Neutrophil (primary cell): ENCODE measurements at regions not wholly inside any gene's neighbourhood (a gene's known extent, or its start where the extent isn't known, plus 50 kb on each side); places are given as distances from the start of the nearest gene placed in this dataset.

Experiments
- H3K27ac ChIP-seq: fragments of 200-600 bp; sonication (generic); 2 replicates; pipeline ENCODE4 v1.5.1; 2016; ENCODE audit warnings: mild to moderate bottlenecking, moderate library complexity
- H3K27me3 ChIP-seq: fragments of 200-600 bp; sonication (generic); 2 replicates; pipeline ENCODE4 v1.6.0; 2016; ENCODE audit warnings: mild to moderate bottlenecking
- H3K36me3 ChIP-seq: fragments of 200-600 bp; sonication (generic); 2 replicates; pipeline ENCODE4 v1.5.1; 2017
- H3K4me1 ChIP-seq, 2 experiments: fragments of 200-600 bp in 1 of 2; sonication (generic) in 1 of 2; 1 replicate in 1 of 2; 2 replicates in 1 of 2; pipeline versions ENCODE4 v1.5.1 to v1.6.1; 2013 to 2016; ENCODE audit warnings: low read depth in 1 of 2, low read length in 1 of 2, mild to moderate bottlenecking in 1 of 2, moderate library complexity in 1 of 2; ENCODE audit not compliant: control insufficient read depth in 1 of 2, insufficient read depth in 1 of 2
- H3K4me3 ChIP-seq, 2 experiments: fragments of 200-600 bp in 1 of 2; sonication (generic) in 1 of 2; 1 replicate in 1 of 2; 2 replicates in 1 of 2; pipeline ENCODE4 v1.5.1; 2013 to 2016; ENCODE audit warnings: low read depth in 1 of 2, low read length in 1 of 2, mild to moderate bottlenecking in 1 of 2, moderate library complexity in 1 of 2
- H3K9me3 ChIP-seq: fragments of 200-600 bp; sonication (generic); 2 replicates; pipeline ENCODE4 v1.5.1; 2016
- TF ChIP-seq, protein P1 (sequence below): fragments of 200-600 bp; sonication (generic); IDR thresholded peaks from 2 replicates; pipeline ENCODE4 v1.5.1; 2016; ENCODE audit warnings: antibody characterized with exemption

DNA sequence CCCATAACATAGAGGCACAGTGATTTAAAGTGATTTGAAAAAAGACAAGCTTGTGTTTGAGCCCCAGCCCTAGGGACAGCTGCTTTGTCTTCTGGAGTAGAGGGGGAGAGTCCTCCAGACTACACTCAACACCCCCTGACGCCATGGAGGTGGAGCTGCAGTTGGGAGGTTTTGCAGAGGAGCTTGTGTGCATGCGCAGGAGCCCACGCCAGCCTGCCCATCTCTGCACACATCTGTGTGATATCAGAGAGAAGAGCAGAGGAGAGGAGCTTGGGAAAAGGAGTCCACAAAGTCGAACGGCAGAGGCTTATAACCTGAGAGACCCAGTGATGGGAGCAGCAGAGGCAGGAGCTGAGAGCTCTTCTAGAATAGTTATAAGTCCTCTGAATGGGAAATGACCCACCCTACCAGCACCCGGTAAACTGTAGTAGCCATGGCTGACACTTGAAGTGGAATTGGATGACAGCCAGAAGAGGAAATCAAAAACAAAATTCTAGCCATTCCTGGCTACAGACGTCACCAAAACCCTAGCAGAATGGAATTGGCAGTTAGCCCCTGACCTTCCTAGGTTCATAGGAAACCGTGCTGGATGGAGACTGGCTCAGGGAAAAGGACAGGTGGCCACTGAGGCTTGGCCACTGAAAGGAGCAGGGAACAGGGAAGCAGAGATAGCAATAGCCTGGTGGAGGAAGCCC is 185.1 kb upstream of the VASH1 start:
- H3K27ac ChIP-seq: no peak overlapping the region
- no peaks in the 10 kb centered on the region for H3K4me1 ChIP-seq
- TF ChIP-seq, protein P1, sequence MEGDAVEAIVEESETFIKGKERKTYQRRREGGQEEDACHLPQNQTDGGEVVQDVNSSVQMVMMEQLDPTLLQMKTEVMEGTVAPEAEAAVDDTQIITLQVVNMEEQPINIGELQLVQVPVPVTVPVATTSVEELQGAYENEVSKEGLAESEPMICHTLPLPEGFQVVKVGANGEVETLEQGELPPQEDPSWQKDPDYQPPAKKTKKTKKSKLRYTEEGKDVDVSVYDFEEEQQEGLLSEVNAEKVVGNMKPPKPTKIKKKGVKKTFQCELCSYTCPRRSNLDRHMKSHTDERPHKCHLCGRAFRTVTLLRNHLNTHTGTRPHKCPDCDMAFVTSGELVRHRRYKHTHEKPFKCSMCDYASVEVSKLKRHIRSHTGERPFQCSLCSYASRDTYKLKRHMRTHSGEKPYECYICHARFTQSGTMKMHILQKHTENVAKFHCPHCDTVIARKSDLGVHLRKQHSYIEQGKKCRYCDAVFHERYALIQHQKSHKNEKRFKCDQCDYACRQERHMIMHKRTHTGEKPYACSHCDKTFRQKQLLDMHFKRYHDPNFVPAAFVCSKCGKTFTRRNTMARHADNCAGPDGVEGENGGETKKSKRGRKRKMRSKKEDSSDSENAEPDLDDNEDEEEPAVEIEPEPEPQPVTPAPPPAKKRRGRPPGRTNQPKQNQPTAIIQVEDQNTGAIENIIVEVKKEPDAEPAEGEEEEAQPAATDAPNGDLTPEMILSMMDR: no peak
- no peaks in the 10 kb centered on the region for H3K9me3 ChIP-seq
- no peak overlapping the region for H3K4me3 ChIP-seq
- no peaks in the 10 kb centered on the region for H3K36me3 ChIP-seq
- H3K27me3 ChIP-seq: peaks cover 5% of the 10 kb centered on the region

DNA sequence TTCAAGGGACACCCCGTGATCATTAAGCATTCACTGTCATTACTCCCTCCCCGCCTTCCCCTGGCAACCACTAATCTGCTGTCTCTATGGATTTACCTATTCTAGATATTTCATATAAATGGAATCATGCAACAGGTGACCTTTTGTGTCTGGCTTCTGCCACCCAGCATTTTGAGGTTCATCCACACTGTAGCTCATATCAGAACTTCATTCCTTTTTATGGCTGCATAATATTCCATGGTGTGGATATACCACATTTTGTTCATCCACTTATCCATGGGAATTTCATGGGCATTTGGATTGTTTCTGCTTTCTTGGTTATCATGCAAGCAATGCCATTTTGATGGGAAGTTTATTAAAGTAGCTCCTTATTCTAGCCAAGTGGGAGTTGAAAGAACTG is 184.2 kb upstream of the VASH1 start:
- no peaks in the 10 kb centered on the region for H3K36me3 ChIP-seq
- H3K4me3 ChIP-seq: no peak overlapping the region
- H3K27me3 ChIP-seq: peaks cover 5% of the 10 kb centered on the region
- no peaks in the 10 kb centered on the region for H3K9me3 ChIP-seq
- H3K27ac ChIP-seq: no peak overlapping the region
- no peaks in the 10 kb centered on the region for H3K4me1 ChIP-seq
- TF ChIP-seq, protein P1: no peak

DNA sequence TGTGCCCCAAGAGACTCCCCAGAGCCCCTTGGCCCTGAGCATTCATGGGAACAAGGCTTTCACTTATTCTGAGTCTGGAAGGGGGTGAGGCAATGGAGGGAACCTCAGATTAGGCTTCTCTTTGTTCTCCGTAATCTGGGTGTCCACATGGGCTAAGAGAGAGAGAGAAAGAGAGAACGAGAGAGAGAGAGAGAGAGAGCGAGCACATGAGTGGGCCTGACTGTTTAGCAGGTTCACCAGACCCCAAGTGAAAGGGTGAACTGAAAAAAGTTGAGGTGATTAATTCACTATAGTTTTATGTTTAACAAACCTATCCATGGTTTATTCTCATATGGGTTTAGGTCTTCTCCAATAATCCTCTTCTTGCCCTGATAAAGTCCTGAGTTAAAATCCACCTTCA is 183.4 kb upstream of the VASH1 start:
- Histone ChIP-seq H3K27me3 (peaks cover 5% of the 10 kb centered on the region), H3K4me3 (no peak overlapping the region), H3K36me3 (no peaks in the 10 kb centered on the region), H3K4me1 (no peaks in the 10 kb centered on the region), H3K9me3 (no peaks in the 10 kb centered on the region), H3K27ac (no peak overlapping the region)
- TF ChIP-seq, protein P1: no peak

DNA sequence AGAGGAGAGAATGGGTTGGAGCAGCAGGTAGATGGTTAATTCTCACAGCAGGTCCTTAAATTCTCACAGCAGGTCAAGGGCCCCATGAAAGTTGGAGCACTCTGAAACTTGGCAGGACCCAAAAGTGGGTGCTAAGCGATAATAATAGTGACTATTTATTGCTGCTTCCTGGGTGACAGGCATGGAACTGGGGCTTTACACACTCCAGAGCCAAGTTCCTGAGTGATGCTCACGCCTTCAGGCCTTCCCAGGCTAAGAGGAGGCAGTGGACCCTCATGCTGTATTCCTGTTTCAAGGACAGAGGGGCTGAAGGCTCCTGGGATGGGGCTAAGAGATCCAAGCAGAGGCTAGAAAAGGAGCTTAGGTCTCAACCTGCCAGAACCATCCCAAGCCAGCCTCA is 180.9 kb upstream of the VASH1 start:
- no peaks in the 10 kb centered on the region for H3K36me3 ChIP-seq
- no peak overlapping the region for H3K27ac ChIP-seq
- TF ChIP-seq, protein P1: no peak
- H3K4me1 ChIP-seq: no peaks in the 10 kb centered on the region
- no peaks in the 10 kb centered on the region for H3K9me3 ChIP-seq
- no peaks in the 10 kb centered on the region for H3K27me3 ChIP-seq
- H3K4me3 ChIP-seq: no peak overlapping the region

DNA sequence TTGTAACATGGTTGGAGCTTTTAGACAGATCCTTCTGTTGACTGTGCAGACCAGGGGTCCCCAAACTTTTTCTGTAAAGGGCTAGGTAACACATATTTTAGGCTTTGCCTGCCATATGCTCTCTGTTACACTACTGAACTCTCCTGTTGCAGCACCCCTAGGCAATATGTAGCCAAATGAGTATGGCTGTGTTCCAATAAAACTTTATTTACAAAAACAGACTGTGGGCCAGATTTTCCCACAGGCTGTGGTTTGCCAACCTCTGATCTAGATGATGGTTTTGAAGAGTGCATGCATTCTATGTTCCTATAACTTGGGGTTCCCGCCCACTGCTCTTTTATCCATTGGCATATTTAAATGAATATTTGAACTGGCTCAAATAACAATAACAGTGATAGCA is 180.3 kb upstream of the VASH1 start:
- TF ChIP-seq, protein P1: no peak
- H3K27me3 ChIP-seq: no peaks in the 10 kb centered on the region
- H3K27ac ChIP-seq: no peak overlapping the region
- H3K4me1 ChIP-seq: no peaks in the 10 kb centered on the region
- no peaks in the 10 kb centered on the region for H3K9me3 ChIP-seq
- no peak overlapping the region for H3K4me3 ChIP-seq
- H3K36me3 ChIP-seq: no peaks in the 10 kb centered on the region
